GM23338 (cell line): ENCODE measurements at regions not wholly inside any gene's neighbourhood (a gene's known extent, or its start where the extent isn't known, plus 50 kb on each side); places are given as distances from the start of the nearest gene placed in this dataset.
"Not testable (repeated sequence)": the region's sequence is repeated elsewhere in the genome, so short reads cannot be mapped to it uniquely, and the experiment has no call there.

Source experiments
- ATAC-seq: fragments of 200-7000 bp; cut with Tn5 transposase; 3 replicates; pipeline ENCODE4 v1.9.1; 2020
- DNase-seq: peaks from one replicate; pipeline ENCODE4 v3.0.0-alpha.2; 2015; ENCODE audit warnings: low spot score
- H2AFZ ChIP-seq: fragments of 200-600 bp; sonication (generic); 2 replicates; pipeline ENCODE4 v1.8.0; 2016; ENCODE audit warnings: antibody characterized with exemption, mild to moderate bottlenecking, moderate library complexity
- H3F3A ChIP-seq: fragments of 200-600 bp; sonication (generic); replicated peaks from 2 replicates; pipeline ENCODE4 v1.8.0; 2017; ENCODE audit warnings: antibody characterized with exemption, mixed run types, low read depth
- H3K27ac ChIP-seq: fragments of 200-600 bp; sonication (generic); 2 replicates; pipeline ENCODE4 v1.6.1; 2016; ENCODE audit warnings: low read depth
- H3K27me3 ChIP-seq: fragments of 200-600 bp; sonication (generic); 2 replicates; pipeline ENCODE4 v1.8.0; 2016; ENCODE audit warnings: mild to moderate bottlenecking, mixed run types, moderate library complexity; ENCODE audit not compliant: insufficient read depth
- H3K36me3 ChIP-seq: fragments of 200-600 bp; sonication (generic); 2 replicates; pipeline ENCODE4 v1.8.0; 2016; ENCODE audit warnings: mild to moderate bottlenecking; ENCODE audit not compliant: insufficient read depth
- H3K4me1 ChIP-seq: fragments of 200-600 bp; sonication (generic); 2 replicates; pipeline ENCODE4 v1.8.0; 2016; ENCODE audit warnings: mild to moderate bottlenecking, moderate library complexity; ENCODE audit not compliant: insufficient read depth
- H3K4me2 ChIP-seq: fragments of 200-600 bp; sonication (generic); 2 replicates; pipeline ENCODE4 v1.7.1; 2017; ENCODE audit warnings: mixed run types
- H3K4me3 ChIP-seq: fragments of 200-600 bp; sonication (generic); 2 replicates; pipeline ENCODE4 v1.6.1; 2016; ENCODE audit warnings: mixed run types
- H3K79me2 ChIP-seq: fragments of 200-600 bp; sonication (generic); replicated peaks from 2 replicates; pipeline ENCODE4 v1.8.0; 2017; ENCODE audit warnings: mild to moderate bottlenecking; ENCODE audit not compliant: insufficient read depth
- H3K9me2 ChIP-seq: fragments of 200-600 bp; sonication (generic); 2 replicates; pipeline ENCODE4 v1.8.0; 2017; ENCODE audit not compliant: insufficient read depth
- H4K20me1 ChIP-seq: fragments of 200-600 bp; sonication (generic); replicated peaks from 2 replicates; pipeline ENCODE4 v1.8.0; 2017; ENCODE audit warnings: mild to moderate bottlenecking; ENCODE audit not compliant: insufficient read depth
- H3K27ac Mint-ChIP-seq: 2 replicates; pipeline ENCODE4 v1.8.0; 2020; ENCODE audit warnings: inconsistent platforms, mild to moderate bottlenecking, moderate library complexity, mixed read lengths
- H3K27me3 Mint-ChIP-seq: 3 replicates; pipeline ENCODE4 v1.8.0; 2022; ENCODE audit warnings: low read depth, mild to moderate bottlenecking, moderate library complexity, mixed read lengths, inconsistent platforms; ENCODE audit not compliant: insufficient read depth, poor library complexity
- H3K36me3 Mint-ChIP-seq: 3 replicates; pipeline ENCODE4 v1.8.0; 2021; ENCODE audit warnings: low read depth, mild to moderate bottlenecking, inconsistent platforms, moderate library complexity, mixed read lengths
- H3K4me1 Mint-ChIP-seq: 3 replicates; pipeline ENCODE4 v1.8.0; 2020; ENCODE audit warnings: mild to moderate bottlenecking, inconsistent platforms, mixed read lengths
- H3K4me3 Mint-ChIP-seq: 3 replicates; pipeline ENCODE4 v1.8.0; 2021; ENCODE audit warnings: moderate library complexity, mild to moderate bottlenecking, inconsistent platforms, mixed read lengths
- H3K9me3 Mint-ChIP-seq: 3 replicates; pipeline ENCODE4 v1.8.0; 2020; ENCODE audit warnings: moderate library complexity, mild to moderate bottlenecking, inconsistent platforms, mixed read lengths
- CREB1 ChIP-seq: fragments of 250-450 bp; sonication (Bioruptor Pico); IDR thresholded peaks from 2 replicates; pipeline ENCODE4 v1.5.0; 2020; ENCODE audit warnings: low read depth, mild to moderate bottlenecking, moderate library complexity
- EZH2phosphoT487 ChIP-seq: fragments of 200-600 bp; sonication (generic); IDR thresholded peaks from one replicate; pipeline ENCODE4 v1.8.1; 2018; ENCODE audit warnings: antibody characterized with exemption; ENCODE audit not compliant: unreplicated experiment
- NANOG ChIP-seq: IDR thresholded peaks from 2 replicates; pipeline ENCODE4 v1.6.1; 2016; ENCODE audit warnings: antibody characterized with exemption, borderline replicate concordance
- ZNF331 ChIP-seq: fragments of 250-450 bp; sonication (Bioruptor Pico); IDR thresholded peaks from 2 replicates; pipeline ENCODE4 v1.5.0; 2020; ENCODE audit warnings: low read depth, mild to moderate bottlenecking, moderate library complexity
- TF ChIP-seq, protein P1 (sequence below): fragments of 250-450 bp; sonication (Bioruptor Pico); IDR thresholded peaks from 2 replicates; pipeline ENCODE4 v1.5.0; 2020; ENCODE audit warnings: mild to moderate bottlenecking, moderate library complexity

DNA sequence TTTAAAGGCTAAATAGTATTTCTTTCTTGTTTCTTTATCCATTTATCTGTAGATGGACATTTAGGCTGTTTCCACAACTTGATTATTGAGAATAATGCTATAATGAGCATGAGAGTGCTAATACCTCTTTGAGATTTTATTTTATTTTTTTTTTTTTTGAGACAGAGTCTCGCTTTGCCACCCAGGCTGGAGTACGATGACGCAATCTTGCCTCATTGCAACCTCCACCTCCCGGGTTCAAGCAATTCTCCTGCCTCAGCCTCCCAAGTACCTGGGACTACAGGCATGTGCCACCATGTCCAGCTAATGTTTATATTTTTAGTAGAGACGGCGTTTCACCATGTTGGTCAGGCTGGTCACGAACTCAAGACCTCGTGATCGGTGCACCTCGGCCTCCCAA is 366.5 kb upstream of the PODXL start:
- H3K4me3 ChIP-seq, H4K20me1 ChIP-seq, H3F3A ChIP-seq, H3K9me2 ChIP-seq, H3K27me3 Mint-ChIP-seq, H3K27ac Mint-ChIP-seq, H3K36me3 ChIP-seq, H3K27me3 ChIP-seq, H2AFZ ChIP-seq, H3K4me1 ChIP-seq, H3K9me3 Mint-ChIP-seq, H3K4me3 Mint-ChIP-seq, H3K79me2 ChIP-seq, H3K4me2 ChIP-seq, H3K4me1 Mint-ChIP-seq, H3K27ac ChIP-seq, DNase-seq, H3K36me3 Mint-ChIP-seq, ATAC-seq: not testable (repeated sequence)

DNA sequence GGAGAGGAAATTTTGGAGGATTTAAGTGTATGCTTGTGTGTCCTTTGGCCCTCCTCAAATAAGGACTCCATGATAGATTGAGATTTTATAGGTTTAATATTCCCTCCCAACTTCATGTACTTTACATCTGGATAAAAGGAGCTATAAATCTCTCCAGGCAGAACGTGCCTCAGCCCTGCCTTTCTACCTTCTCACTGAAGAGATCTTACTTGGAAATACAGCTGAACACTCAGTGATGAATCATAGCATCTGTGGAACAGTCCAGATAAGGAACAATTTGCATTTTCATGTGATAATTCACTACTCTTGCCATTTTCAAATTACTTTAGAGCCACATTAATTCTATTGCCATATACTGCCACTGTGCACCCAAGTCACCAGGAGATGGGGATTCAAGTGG is 364.6 kb upstream of the PODXL start:
- no peaks in the 10 kb centered on the region for H3K36me3 ChIP-seq
- no peak overlapping the region for H3K4me3 ChIP-seq
- no peaks in the 10 kb centered on the region for H3K79me2 ChIP-seq
- no peak overlapping the region for H2AFZ ChIP-seq
- H3F3A ChIP-seq, result no peaks in the 10 kb centered on the region
- DNase-seq (no peak), ATAC-seq (no peak)
- no peaks in the 10 kb centered on the region for H3K36me3 Mint-ChIP-seq
- no peaks in the 10 kb centered on the region for H3K27me3 ChIP-seq
- H3K27ac ChIP-seq, result no peak overlapping the region
- no peaks in the 10 kb centered on the region for H3K4me1 Mint-ChIP-seq
- H3K27ac Mint-ChIP-seq, result no peak overlapping the region
- no peaks in the 10 kb centered on the region for H3K9me2 ChIP-seq
- no peaks in the 10 kb centered on the region for H3K4me1 ChIP-seq
- no peaks in the 10 kb centered on the region for H3K9me3 Mint-ChIP-seq
- H3K4me3 Mint-ChIP-seq, result no peak overlapping the region
- H4K20me1 ChIP-seq, result no peaks in the 10 kb centered on the region
- no peak for TF ChIP-seq NANOG
- no peak for TF ChIP-seq ZNF331
- peaks cover 2% of the 10 kb centered on the region for H3K27me3 Mint-ChIP-seq
- no peak overlapping the region for H3K4me2 ChIP-seq

DNA sequence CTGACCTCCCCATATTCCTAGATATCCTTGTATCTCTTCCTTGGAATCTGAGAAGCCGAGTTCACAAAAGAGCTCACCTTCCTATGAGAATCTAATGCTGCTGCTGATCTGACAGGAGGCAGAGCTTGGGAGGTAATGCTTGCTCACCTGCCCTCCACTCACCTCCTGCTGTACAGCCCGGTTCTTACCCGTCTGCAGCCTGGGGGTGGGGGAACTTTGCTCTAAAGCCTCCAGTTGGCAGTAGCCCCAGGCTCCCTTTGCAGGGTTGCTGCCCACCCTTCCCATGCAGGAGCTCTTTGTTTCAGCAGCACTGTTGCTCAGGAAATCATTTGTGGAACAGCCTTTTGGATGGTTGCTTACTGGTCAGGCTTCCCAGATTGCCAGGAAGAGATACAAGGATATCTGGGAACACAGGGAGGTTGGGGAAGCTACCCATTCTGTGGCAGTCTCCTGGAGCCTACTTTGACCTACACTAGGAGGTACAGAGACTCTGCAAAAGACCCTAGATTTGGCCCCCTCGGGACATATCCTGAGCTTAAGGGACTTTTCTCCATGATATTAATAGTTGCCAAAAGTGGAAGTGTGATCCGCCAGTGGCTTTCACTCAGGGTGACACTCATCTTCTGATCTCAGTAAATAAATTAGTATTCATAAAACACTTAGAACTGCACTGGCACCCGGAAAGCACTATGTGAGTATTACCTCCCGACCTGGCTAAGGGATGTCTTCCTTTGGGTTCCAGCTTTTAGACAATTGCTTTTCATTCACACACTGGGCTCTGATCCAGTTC is 363.7 kb upstream of the PODXL start:
- Mint-ChIP-seq H3K9me3 (no peaks in the 10 kb centered on the region), H3K4me1 (no peaks in the 10 kb centered on the region), H3K27me3 (peaks cover 2% of the 10 kb centered on the region), H3K36me3 (no peaks in the 10 kb centered on the region), H3K27ac (no peak overlapping the region), H3K4me3 (no peak overlapping the region)
- TF ChIP-seq ZNF331 (no peak), EZH2phosphoT487 (no peak)
- H3K27ac ChIP-seq, result no peak overlapping the region
- H3K9me2 ChIP-seq, result no peaks in the 10 kb centered on the region
- no peaks in the 10 kb centered on the region for H3F3A ChIP-seq
- H3K4me2 ChIP-seq, result no peak overlapping the region
- no peaks in the 10 kb centered on the region for H3K79me2 ChIP-seq
- no peaks in the 10 kb centered on the region for H3K36me3 ChIP-seq
- no peaks in the 10 kb centered on the region for H4K20me1 ChIP-seq
- no peaks in the 10 kb centered on the region for H3K4me1 ChIP-seq
- ATAC-seq (peak; percentile 80), DNase-seq (peak; percentile 11)
- no peak overlapping the region for H3K4me3 ChIP-seq
- peak overlapping the region; percentile 72; the same call in 1 of the 2 replicates for H2AFZ ChIP-seq
- H3K27me3 ChIP-seq, result no peaks in the 10 kb centered on the region

DNA sequence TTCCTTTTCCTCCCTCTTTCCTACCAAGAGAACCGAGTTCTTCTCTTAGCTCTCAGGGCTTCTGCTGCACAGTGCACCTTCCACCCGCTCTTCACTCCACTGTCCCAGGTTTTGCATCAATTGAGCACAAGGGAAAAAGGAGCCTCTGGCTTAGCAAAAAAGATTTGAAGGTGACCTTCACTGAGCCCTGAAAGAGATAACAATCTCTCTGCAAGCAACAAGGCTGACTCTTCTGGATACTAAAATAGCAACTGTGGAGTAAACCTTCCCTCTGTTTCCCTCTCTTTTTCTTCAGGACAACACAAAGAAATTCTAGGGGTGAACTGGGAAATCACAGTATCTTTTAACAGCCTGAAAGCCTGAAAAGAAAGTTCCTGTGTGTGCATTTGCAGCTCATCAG is 354.7 kb upstream of the PODXL start:
- H3K27ac Mint-ChIP-seq, result no peak overlapping the region
- DNase-seq, result no peak
- Histone ChIP-seq H3K4me1 (no peaks in the 10 kb centered on the region), H3K9me2 (0 out of 2 replicates have a peak, but pooled peaks cover 4% of the 10 kb centered on the region), H3K4me2 (no peak overlapping the region), H3K79me2 (no peaks in the 10 kb centered on the region), H3K27ac (no peak overlapping the region), H3K27me3 (peaks cover 51% of the 10 kb centered on the region), H3F3A (no peaks in the 10 kb centered on the region), H2AFZ (no peak overlapping the region), H4K20me1 (no peaks in the 10 kb centered on the region), H3K36me3 (no peaks in the 10 kb centered on the region), H3K4me3 (no peak overlapping the region)
- H3K4me3 Mint-ChIP-seq, result no peak overlapping the region
- no peak for ATAC-seq
- peaks cover 6% of the 10 kb centered on the region; the same call in 1 of the 3 replicates for H3K36me3 Mint-ChIP-seq
- peaks cover 17% of the 10 kb centered on the region for H3K9me3 Mint-ChIP-seq
- peaks cover 3% of the 10 kb centered on the region for H3K4me1 Mint-ChIP-seq
- H3K27me3 Mint-ChIP-seq, result peaks cover 32% of the 10 kb centered on the region
- TF ChIP-seq ZNF331, result no peak
- no peak for TF ChIP-seq CREB1
- TF ChIP-seq NANOG, result no peak
- TF ChIP-seq EZH2phosphoT487, result no peak
- TF ChIP-seq, protein P1, sequence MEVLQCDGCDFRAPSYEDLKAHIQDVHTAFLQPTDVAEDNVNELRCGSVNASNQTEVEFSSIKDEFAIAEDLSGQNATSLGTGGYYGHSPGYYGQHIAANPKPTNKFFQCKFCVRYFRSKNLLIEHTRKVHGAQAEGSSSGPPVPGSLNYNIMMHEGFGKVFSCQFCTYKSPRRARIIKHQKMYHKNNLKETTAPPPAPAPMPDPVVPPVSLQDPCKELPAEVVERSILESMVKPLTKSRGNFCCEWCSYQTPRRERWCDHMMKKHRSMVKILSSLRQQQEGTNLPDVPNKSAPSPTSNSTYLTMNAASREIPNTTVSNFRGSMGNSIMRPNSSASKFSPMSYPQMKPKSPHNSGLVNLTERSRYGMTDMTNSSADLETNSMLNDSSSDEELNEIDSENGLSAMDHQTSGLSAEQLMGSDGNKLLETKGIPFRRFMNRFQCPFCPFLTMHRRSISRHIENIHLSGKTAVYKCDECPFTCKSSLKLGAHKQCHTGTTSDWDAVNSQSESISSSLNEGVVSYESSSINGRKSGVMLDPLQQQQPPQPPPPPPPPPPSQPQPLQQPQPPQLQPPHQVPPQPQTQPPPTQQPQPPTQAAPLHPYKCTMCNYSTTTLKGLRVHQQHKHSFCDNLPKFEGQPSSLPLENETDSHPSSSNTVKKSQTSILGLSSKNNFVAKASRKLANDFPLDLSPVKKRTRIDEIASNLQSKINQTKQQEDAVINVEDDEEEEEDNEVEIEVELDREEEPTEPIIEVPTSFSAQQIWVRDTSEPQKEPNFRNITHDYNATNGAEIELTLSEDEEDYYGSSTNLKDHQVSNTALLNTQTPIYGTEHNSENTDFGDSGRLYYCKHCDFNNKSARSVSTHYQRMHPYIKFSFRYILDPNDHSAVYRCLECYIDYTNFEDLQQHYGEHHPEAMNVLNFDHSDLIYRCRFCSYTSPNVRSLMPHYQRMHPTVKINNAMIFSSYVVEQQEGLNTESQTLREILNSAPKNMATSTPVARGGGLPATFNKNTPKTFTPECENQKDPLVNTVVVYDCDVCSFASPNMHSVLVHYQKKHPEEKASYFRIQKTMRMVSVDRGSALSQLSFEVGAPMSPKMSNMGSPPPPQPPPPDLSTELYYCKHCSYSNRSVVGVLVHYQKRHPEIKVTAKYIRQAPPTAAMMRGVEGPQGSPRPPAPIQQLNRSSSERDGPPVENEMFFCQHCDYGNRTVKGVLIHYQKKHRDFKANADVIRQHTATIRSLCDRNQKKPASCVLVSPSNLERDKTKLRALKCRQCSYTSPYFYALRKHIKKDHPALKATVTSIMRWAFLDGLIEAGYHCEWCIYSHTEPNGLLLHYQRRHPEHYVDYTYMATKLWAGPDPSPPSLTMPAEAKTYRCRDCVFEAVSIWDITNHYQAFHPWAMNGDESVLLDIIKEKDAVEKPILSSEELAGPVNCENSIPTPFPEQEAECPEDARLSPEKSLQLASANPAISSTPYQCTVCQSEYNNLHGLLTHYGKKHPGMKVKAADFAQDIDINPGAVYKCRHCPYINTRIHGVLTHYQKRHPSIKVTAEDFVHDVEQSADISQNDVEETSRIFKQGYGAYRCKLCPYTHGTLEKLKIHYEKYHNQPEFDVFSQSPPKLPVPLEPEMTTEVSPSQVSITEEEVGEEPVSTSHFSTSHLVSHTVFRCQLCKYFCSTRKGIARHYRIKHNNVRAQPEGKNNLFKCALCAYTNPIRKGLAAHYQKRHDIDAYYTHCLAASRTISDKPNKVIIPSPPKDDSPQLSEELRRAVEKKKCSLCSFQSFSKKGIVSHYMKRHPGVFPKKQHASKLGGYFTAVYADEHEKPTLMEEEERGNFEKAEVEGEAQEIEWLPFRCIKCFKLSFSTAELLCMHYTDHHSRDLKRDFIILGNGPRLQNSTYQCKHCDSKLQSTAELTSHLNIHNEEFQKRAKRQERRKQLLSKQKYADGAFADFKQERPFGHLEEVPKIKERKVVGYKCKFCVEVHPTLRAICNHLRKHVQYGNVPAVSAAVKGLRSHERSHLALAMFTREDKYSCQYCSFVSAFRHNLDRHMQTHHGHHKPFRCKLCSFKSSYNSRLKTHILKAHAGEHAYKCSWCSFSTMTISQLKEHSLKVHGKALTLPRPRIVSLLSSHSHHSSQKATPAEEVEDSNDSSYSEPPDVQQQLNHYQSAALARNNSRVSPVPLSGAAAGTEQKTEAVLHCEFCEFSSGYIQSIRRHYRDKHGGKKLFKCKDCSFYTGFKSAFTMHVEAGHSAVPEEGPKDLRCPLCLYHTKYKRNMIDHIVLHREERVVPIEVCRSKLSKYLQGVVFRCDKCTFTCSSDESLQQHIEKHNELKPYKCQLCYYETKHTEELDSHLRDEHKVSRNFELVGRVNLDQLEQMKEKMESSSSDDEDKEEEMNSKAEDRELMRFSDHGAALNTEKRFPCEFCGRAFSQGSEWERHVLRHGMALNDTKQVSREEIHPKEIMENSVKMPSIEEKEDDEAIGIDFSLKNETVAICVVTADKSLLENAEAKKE (CRISPR knock-in tag), result no peak
